ENCODE measurements at regions not wholly inside any gene's neighbourhood (a gene's known extent, or its start where the extent isn't known, plus 50 kb on each side); places are given as distances from the start of the nearest gene placed in this dataset.
"Not testable (repeated sequence)": the region's sequence is repeated elsewhere in the genome, so short reads cannot be mapped to it uniquely, and the experiment has no call there.

DNA sequence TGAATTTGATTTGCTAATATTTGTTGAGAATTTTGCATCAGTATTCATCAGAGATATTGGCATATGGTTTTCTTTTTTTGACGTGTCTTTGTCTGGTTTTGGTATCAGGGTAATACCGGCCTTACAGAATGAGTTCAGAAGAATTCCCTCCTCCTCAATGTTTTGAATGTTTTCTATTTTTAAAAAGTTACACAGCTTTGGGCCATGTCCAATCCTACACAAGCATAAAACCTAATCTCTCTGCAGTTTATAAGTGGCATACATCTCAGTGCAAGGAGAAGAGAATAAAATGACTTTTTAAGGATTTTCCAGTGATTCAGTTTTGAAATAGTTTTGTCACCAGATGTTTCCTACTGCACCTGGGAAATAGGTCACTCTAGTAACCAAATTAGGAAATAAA is 185.5 kb downstream of the COL12A1 start:
- H3K36me3 ChIP-seq (ENCODE audit: control insufficient read depth, insufficient read depth, low read length) = no peaks in the 10 kb centered on the region
- POLR2A ChIA-PET = no interaction called here
- no peak for DNase-seq (ENCODE audit: low read depth)

DNA sequence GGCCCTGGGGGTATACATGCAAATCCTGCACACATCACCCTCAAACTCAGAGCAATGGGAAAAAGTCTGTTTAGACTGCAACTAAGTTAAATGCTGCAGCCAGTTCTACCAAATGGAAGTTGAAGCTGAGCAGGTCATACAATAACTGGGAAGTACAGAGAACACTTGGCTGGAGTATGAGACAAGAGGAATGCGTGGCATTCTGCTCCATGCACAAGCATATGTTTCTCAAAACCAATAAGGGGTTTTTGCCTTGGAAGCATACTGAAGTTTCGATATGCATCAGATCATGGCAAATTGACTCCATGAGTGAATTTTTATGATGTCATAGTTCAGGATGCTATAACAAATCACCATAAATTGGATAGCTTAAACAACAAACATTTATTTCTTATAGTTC is 193.8 kb downstream of the COL12A1 start:
- TF ChIP-seq, protein P1, sequence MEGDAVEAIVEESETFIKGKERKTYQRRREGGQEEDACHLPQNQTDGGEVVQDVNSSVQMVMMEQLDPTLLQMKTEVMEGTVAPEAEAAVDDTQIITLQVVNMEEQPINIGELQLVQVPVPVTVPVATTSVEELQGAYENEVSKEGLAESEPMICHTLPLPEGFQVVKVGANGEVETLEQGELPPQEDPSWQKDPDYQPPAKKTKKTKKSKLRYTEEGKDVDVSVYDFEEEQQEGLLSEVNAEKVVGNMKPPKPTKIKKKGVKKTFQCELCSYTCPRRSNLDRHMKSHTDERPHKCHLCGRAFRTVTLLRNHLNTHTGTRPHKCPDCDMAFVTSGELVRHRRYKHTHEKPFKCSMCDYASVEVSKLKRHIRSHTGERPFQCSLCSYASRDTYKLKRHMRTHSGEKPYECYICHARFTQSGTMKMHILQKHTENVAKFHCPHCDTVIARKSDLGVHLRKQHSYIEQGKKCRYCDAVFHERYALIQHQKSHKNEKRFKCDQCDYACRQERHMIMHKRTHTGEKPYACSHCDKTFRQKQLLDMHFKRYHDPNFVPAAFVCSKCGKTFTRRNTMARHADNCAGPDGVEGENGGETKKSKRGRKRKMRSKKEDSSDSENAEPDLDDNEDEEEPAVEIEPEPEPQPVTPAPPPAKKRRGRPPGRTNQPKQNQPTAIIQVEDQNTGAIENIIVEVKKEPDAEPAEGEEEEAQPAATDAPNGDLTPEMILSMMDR (IDR thresholded peaks at IDR 0.05; ENCODE audit: insufficient read depth, low read depth, low read length) = no peak
- no peak for DNase-seq (ENCODE audit: low read depth)
- H3K4me3 ChIP-seq (ENCODE audit: low read depth, low read length) = no peak overlapping the region
- H3K36me3 ChIP-seq (ENCODE audit: control insufficient read depth, insufficient read depth, low read length) = no peaks in the 10 kb centered on the region
- no peaks in the 10 kb centered on the region for H3K27me3 ChIP-seq (ENCODE audit: control insufficient read depth, insufficient read depth, low read length)
- ChIA-PET POLR2A (no interaction called here), CTCF (no interaction called here)

More for the DNA sequence above, 185.5 kb downstream of the COL12A1 start:
- H3K4me3 ChIP-seq (ENCODE audit: low read depth, low read length) = no peak overlapping the region
- CTCF ChIA-PET = no interaction called here
- TF ChIP-seq, protein P1 (IDR thresholded peaks at IDR 0.05; ENCODE audit: insufficient read depth, low read depth, low read length) = no peak
- H3K27me3 ChIP-seq (ENCODE audit: control insufficient read depth, insufficient read depth, low read length) = no peaks in the 10 kb centered on the region

DNA sequence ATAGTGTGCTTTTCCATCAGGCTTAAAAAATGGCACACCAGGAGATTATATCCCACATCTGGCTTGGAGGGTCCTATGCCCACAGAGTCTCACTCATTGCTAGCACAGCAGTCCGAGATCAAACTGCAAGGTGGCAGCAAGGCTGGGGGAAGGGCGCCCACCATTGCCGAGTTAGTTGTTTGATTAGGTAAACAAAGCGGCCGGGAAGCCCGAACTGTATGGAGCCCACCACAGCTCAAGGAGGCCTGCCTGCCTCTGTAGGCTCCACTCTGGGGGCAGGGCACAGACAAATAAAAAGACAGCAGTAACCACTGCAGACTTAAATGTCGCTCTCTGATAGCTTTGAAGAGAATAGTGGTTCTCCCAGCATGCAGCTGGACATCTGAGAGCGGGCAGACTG is 201.9 kb downstream of the COL12A1 start:
- H3K4me3 ChIP-seq (ENCODE audit: low read depth, low read length); CTCF ChIA-PET; DNase-seq (ENCODE audit: low read depth); POLR2A ChIA-PET; H3K27me3 ChIP-seq (ENCODE audit: control insufficient read depth, insufficient read depth, low read length); H3K36me3 ChIP-seq (ENCODE audit: control insufficient read depth, insufficient read depth, low read length): not testable (repeated sequence)

DNA sequence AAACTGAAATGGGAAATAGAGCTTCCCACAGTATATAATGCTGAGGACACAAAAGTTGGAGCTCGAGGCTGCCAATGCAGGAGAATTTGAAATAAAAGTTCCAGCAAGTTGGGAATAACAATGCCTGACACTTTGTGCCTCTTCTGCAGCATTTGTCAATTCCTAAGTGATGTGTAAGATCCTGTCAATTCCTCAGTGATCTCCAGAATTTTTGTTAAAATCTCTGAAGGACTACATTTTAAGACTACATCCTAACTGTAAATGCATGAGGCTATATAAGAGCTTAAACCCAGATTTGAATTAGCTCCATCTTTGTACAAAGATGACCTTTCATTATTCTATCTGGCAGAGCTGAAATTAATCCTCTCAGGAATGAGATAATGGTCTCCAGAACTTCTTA is 208.2 kb downstream of the COL12A1 start:
- no peak for DNase-seq (ENCODE audit: low read depth)
- TF ChIP-seq, protein P1 (IDR thresholded peaks at IDR 0.05; ENCODE audit: insufficient read depth, low read depth, low read length) = no peak
- ChIA-PET CTCF (interaction anchor here (1.0 to 1.3 kb wide), 2 partner anchors 206 to 211 kb away, joined by 3 read pairs; no protein-coding TSS in a partner anchor), POLR2A (no interaction called here)
- Histone ChIP-seq H3K27me3 (ENCODE audit: control insufficient read depth, insufficient read depth, low read length) (no peaks in the 10 kb centered on the region), H3K36me3 (ENCODE audit: control insufficient read depth, insufficient read depth, low read length) (no peaks in the 10 kb centered on the region), H3K4me3 (ENCODE audit: low read depth, low read length) (no peak overlapping the region)

DNA sequence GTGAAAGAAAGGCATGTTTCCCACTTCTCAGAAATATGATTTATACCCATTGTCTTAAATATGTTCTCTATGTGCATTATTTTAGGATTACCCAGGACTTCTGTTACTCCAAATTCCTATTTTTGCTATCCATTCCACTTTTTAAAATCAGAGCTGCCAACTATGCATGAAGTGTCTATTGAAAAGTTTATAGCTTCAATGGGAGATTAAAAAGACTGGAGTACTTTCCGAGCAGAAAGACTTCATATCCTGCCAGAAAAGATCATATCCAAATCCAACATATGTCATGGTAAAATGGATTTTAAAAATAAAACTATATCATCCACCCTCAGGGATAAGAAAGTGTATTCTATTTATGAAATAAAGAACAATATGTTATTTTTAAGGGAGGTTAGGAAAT is 212.7 kb downstream of the COL12A1 start:
- DNase-seq (ENCODE audit: low read depth) = no peak
- Histone ChIP-seq H3K36me3 (ENCODE audit: control insufficient read depth, insufficient read depth, low read length) (no peaks in the 10 kb centered on the region), H3K4me3 (ENCODE audit: low read depth, low read length) (no peak overlapping the region), H3K27me3 (ENCODE audit: control insufficient read depth, insufficient read depth, low read length) (no peaks in the 10 kb centered on the region)
- ChIA-PET POLR2A (interaction anchor here (0.6 kb wide), 1 partner anchor 12 kb away, joined by 3 read pairs; no protein-coding TSS in a partner anchor), CTCF (interaction anchor here (1.0 to 1.4 kb wide), 4 partner anchors 9 to 248 kb away, joined by 3 to 4 read pairs (median 3); no protein-coding TSS in a partner anchor)
- TF ChIP-seq, protein P1 (IDR thresholded peaks at IDR 0.05; ENCODE audit: insufficient read depth, low read depth, low read length) = no peak

Data from BJ (cell line).